ENCODE measurements at regions not wholly inside any gene's neighbourhood (a gene's known extent, or its start where the extent isn't known, plus 50 kb on each side); places are given as distances from the start of the nearest gene placed in this dataset.

GRCh38 chr10:113293167-113293566, 259.7 kb upstream of the HABP2 start:
- DNase-seq (ENCODE audit: extremely low spot score) = no peak
- TF ChIP-seq POLR2A (IDR thresholded peaks at IDR 0.05; ENCODE audit: low read depth) (no peak), POLR2AphosphoS5 (IDR thresholded peaks at IDR 0.05) (no peak), EP300 (IDR thresholded peaks at IDR 0.05) (no peak), CTCF (IDR thresholded peaks at IDR 0.05) (no peak)
- no peaks in the 10 kb centered on the region for H3K27me3 ChIP-seq
- no peaks in the 10 kb centered on the region for H3K9me3 ChIP-seq
- intact Hi-C loops (cut with DNase I) = no loop called here
- H3K27ac ChIP-seq (replicated peaks in 1 of 4) = no peak overlapping the region
- WGBS = 60% methylated on average over 1 of the region's 4 CpGs
- no peak overlapping the region for H3K4me3 ChIP-seq
- no peaks in the 10 kb centered on the region for H3K36me3 ChIP-seq
- no peaks in the 10 kb centered on the region for H3K4me1 ChIP-seq

- intact Hi-C loops (cut with DNase I) = no loop called here
- Histone ChIP-seq H3K27ac (replicated peaks in 1 of 4) (no peak overlapping the region), H3K4me1 (no peaks in the 10 kb centered on the region), H3K36me3 (no peaks in the 10 kb centered on the region), H3K9me3 (no peaks in the 10 kb centered on the region), H3K4me3 (no peak overlapping the region), H3K27me3 (no peaks in the 10 kb centered on the region)
- no peak for DNase-seq (ENCODE audit: extremely low spot score)
- WGBS = 88% methylated on average over 3 of the region's 3 CpGs
- TF ChIP-seq POLR2AphosphoS5 (IDR thresholded peaks at IDR 0.05) = no peak
- TF ChIP-seq EP300 (IDR thresholded peaks at IDR 0.05) = no peak
These were observed 258.0 kb upstream of the HABP2 start for GRCh38 chr10:113294868-113295267.

GRCh38 chr10:113297226-113297625, 255.6 kb upstream of the HABP2 start:
- no peaks in the 10 kb centered on the region for H3K36me3 ChIP-seq
- no peaks in the 10 kb centered on the region for H3K27me3 ChIP-seq
- no peak for DNase-seq (ENCODE audit: extremely low spot score)
- no peaks in the 10 kb centered on the region for H3K4me1 ChIP-seq
- intact Hi-C loops (cut with DNase I) = no loop called here
- no peaks in the 10 kb centered on the region for H3K9me3 ChIP-seq
- no peak overlapping the region for H3K27ac ChIP-seq (replicated peaks in 1 of 4)
- TF ChIP-seq POLR2AphosphoS5 (IDR thresholded peaks at IDR 0.05) = no peak
- TF ChIP-seq POLR2A (IDR thresholded peaks at IDR 0.05; ENCODE audit: low read depth) = no peak
- TF ChIP-seq CTCF (IDR thresholded peaks at IDR 0.05) = no peak
- TF ChIP-seq EP300 (IDR thresholded peaks at IDR 0.05) = no peak
- no peak overlapping the region for H3K4me3 ChIP-seq
- 68% methylated on average over 5 of the region's 5 CpGs for WGBS

- TF ChIP-seq CTCF (IDR thresholded peaks at IDR 0.05) (no peak), EP300 (IDR thresholded peaks at IDR 0.05) (no peak), POLR2A (IDR thresholded peaks at IDR 0.05; ENCODE audit: low read depth) (no peak), POLR2AphosphoS5 (IDR thresholded peaks at IDR 0.05) (no peak)
- H3K9me3 ChIP-seq = no peaks in the 10 kb centered on the region
- no peak overlapping the region for H3K27ac ChIP-seq (replicated peaks in 1 of 4)
- 100% methylated on average over 2 of the region's 6 CpGs for WGBS
- H3K27me3 ChIP-seq = no peaks in the 10 kb centered on the region
- no peak overlapping the region for H3K4me3 ChIP-seq
- intact Hi-C loops (cut with DNase I) = no loop called here
- H3K36me3 ChIP-seq = no peaks in the 10 kb centered on the region
- H3K4me1 ChIP-seq = no peaks in the 10 kb centered on the region
- no peak for DNase-seq (ENCODE audit: extremely low spot score)
These were observed 254.2 kb upstream of the HABP2 start for GRCh38 chr10:113298616-113299015.

- H3K27me3 ChIP-seq = no peaks in the 10 kb centered on the region
- H3K4me3 ChIP-seq = no peak overlapping the region
- intact Hi-C loops (cut with DNase I) = no loop called here
- no peak overlapping the region for H3K27ac ChIP-seq (replicated peaks in 1 of 4)
- no peaks in the 10 kb centered on the region for H3K36me3 ChIP-seq
- H3K4me1 ChIP-seq = no peaks in the 10 kb centered on the region
- DNase-seq (ENCODE audit: extremely low spot score) = no peak
- TF ChIP-seq EP300 (IDR thresholded peaks at IDR 0.05) (no peak), CTCF (IDR thresholded peaks at IDR 0.05) (no peak), POLR2A (IDR thresholded peaks at IDR 0.05; ENCODE audit: low read depth) (no peak), POLR2AphosphoS5 (IDR thresholded peaks at IDR 0.05) (no peak)
- H3K9me3 ChIP-seq = no peaks in the 10 kb centered on the region
These were observed 252.7 kb upstream of the HABP2 start for GRCh38 chr10:113300201-113300600.

Data from esophagus muscularis mucosa (tissue), 4 donors.